ENCODE measurements at regions not wholly inside any gene's neighbourhood (a gene's known extent, or its start where the extent isn't known, plus 50 kb on each side); places are given as distances from the start of the nearest gene placed in this dataset.

DNA sequence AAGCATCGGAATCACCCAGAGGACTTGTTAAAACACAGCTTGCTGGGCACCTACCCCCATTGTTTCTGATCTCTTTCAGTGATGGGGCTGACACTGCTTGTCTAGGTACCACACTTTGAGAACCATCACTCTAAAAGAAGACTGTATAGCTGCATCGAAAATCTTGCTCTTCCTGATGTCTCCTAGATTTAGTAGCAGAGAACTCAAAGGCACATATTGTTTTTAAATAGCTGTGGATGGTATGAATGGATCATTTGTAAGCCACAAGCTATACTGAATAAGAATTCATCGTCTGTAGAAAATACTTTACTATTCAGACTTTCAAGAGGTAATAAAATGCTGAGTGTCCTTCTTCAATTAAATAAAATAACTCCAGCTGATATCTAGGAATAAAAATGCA, 405.4 kb downstream of the ANKRD50 start:
- Mint-ChIP-seq H3K9me3 (ENCODE audit: insufficient read depth) (no peaks in the 10 kb centered on the region), H3K27me3 (no peaks in the 10 kb centered on the region), H3K4me1 (no peaks in the 10 kb centered on the region), H3K4me3 (no peak overlapping the region), H3K27ac (no peak overlapping the region)
- Histone ChIP-seq H3K4me3 (ENCODE audit: control extremely low read depth in 1 of 5, extremely low read depth in 1 of 5, insufficient read depth in 1 of 5, low read depth in 2 of 5, low read length in 4 of 5) (no peak overlapping the region), H3K9me3 (ENCODE audit: control extremely low read depth in 1 of 3, control insufficient read depth in 2 of 3, insufficient read depth in 1 of 3, low read length in 2 of 3) (no peaks in the 10 kb centered on the region), H3K27me3 (replicated peaks in 1 of 4; ENCODE audit: control extremely low read depth in 1 of 4, control insufficient read depth in 3 of 4, insufficient read depth in 4 of 4, low read length in 3 of 4) (no peaks in the 10 kb centered on the region), H3K9ac (ENCODE audit: low read length) (no peak overlapping the region), H3K4me1 (ENCODE audit: control insufficient read depth in 2 of 2, insufficient read depth in 2 of 2, low read length in 2 of 2) (no peaks in the 10 kb centered on the region), H3K79me2 (ENCODE audit: control insufficient read depth, insufficient read depth, low read length) (no peaks in the 10 kb centered on the region), H3K36me3 (replicated peaks in 1 of 2; ENCODE audit: control extremely low read depth in 1 of 2, control insufficient read depth in 1 of 2, extremely low read depth in 1 of 2, insufficient read depth in 2 of 2, low read length in 1 of 2) (no peaks in the 10 kb centered on the region), H3K4me2 (replicated peaks; ENCODE audit: low read depth, low read length, poor library complexity, severe bottlenecking) (no peak overlapping the region), H4K20me1 (ENCODE audit: control insufficient read depth, insufficient read depth, low read length, poor library complexity, severe bottlenecking) (no peaks in the 10 kb centered on the region), H2AFZ (ENCODE audit: insufficient read depth, low read depth, low read length, poor library complexity, severe bottlenecking) (no peak overlapping the region), H3K27ac (ENCODE audit: low read length in 2 of 2) (no peak overlapping the region)
- TF ChIP-seq, protein P1, sequence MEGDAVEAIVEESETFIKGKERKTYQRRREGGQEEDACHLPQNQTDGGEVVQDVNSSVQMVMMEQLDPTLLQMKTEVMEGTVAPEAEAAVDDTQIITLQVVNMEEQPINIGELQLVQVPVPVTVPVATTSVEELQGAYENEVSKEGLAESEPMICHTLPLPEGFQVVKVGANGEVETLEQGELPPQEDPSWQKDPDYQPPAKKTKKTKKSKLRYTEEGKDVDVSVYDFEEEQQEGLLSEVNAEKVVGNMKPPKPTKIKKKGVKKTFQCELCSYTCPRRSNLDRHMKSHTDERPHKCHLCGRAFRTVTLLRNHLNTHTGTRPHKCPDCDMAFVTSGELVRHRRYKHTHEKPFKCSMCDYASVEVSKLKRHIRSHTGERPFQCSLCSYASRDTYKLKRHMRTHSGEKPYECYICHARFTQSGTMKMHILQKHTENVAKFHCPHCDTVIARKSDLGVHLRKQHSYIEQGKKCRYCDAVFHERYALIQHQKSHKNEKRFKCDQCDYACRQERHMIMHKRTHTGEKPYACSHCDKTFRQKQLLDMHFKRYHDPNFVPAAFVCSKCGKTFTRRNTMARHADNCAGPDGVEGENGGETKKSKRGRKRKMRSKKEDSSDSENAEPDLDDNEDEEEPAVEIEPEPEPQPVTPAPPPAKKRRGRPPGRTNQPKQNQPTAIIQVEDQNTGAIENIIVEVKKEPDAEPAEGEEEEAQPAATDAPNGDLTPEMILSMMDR (IDR thresholded peaks at IDR 0.05): no peak
- TF ChIP-seq EZH2 (IDR thresholded peaks at IDR 0.05; ENCODE audit: borderline replicate concordance, insufficient read depth, low read depth, low read length, poor library complexity, severe bottlenecking): no peak
- no peak for ATAC-seq (ENCODE audit: low read depth)
- CTCF ChIA-PET: no interaction called here
- POLR2A ChIA-PET: no interaction called here
- DNase-seq: no peak
- intact Hi-C loops (cut with micrococcal nuclease): no loop called here
- WGBS (ENCODE audit: insufficient coverage): no CpG with 5 or more reads among the region's 3 CpGs

DNA sequence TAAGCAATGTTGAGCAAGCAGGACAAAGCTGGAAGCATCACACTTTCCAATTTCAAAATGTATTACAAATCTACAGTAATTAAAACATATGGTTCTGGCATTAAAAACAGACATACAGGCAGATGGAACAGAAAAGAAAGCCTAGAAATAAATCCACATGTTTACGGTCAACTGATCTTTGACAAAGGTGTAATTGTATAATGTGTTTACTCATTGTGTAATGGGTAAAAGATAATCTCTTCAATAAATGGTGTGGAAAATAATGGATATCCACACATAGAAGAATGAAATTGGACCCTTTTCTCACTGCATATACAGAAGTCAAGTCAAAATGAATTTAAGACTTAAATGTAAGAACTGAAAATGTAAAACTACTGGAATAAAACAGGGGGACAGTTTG, 394.2 kb downstream of the ANKRD50 start:
- no peak overlapping the region for H3K9ac ChIP-seq (ENCODE audit: low read length)
- CTCF ChIA-PET: interaction anchor here (1.3 kb wide), 1 partner anchor 13 kb away, joined by 3 read pairs; no protein-coding TSS in a partner anchor

More for the DNA sequence above, 394.2 kb downstream of the ANKRD50 start:
- DNase-seq (no peak), ATAC-seq (ENCODE audit: low read depth) (no peak)
- Histone ChIP-seq H2AFZ (ENCODE audit: insufficient read depth, low read depth, low read length, poor library complexity, severe bottlenecking) (no peak overlapping the region), H3K4me3 (ENCODE audit: control extremely low read depth in 1 of 5, extremely low read depth in 1 of 5, insufficient read depth in 1 of 5, low read depth in 2 of 5, low read length in 4 of 5) (no peak overlapping the region), H3K36me3 (replicated peaks in 1 of 2; ENCODE audit: control extremely low read depth in 1 of 2, control insufficient read depth in 1 of 2, extremely low read depth in 1 of 2, insufficient read depth in 2 of 2, low read length in 1 of 2) (no peaks in the 10 kb centered on the region), H3K27ac (ENCODE audit: low read length in 2 of 2) (no peak overlapping the region), H3K9me3 (ENCODE audit: control extremely low read depth in 1 of 3, control insufficient read depth in 2 of 3, insufficient read depth in 1 of 3, low read length in 2 of 3) (no peaks in the 10 kb centered on the region), H3K4me1 (ENCODE audit: control insufficient read depth in 2 of 2, insufficient read depth in 2 of 2, low read length in 2 of 2) (no peaks in the 10 kb centered on the region), H3K79me2 (ENCODE audit: control insufficient read depth, insufficient read depth, low read length) (no peaks in the 10 kb centered on the region), H3K4me2 (replicated peaks; ENCODE audit: low read depth, low read length, poor library complexity, severe bottlenecking) (no peak overlapping the region), H4K20me1 (ENCODE audit: control insufficient read depth, insufficient read depth, low read length, poor library complexity, severe bottlenecking) (no peaks in the 10 kb centered on the region), H3K27me3 (replicated peaks in 1 of 4; ENCODE audit: control extremely low read depth in 1 of 4, control insufficient read depth in 3 of 4, insufficient read depth in 4 of 4, low read length in 3 of 4) (no peaks in the 10 kb centered on the region)
- POLR2A ChIA-PET: no interaction called here
- no CpG with 5 or more reads among the region's 1 CpG for WGBS (ENCODE audit: insufficient coverage)
- TF ChIP-seq, protein P1 (IDR thresholded peaks at IDR 0.05): no peak
- TF ChIP-seq EZH2 (IDR thresholded peaks at IDR 0.05; ENCODE audit: borderline replicate concordance, insufficient read depth, low read depth, low read length, poor library complexity, severe bottlenecking): no peak
- H3K4me1 Mint-ChIP-seq: no peaks in the 10 kb centered on the region
- H3K27me3 Mint-ChIP-seq: no peaks in the 10 kb centered on the region
- no peaks in the 10 kb centered on the region for H3K9me3 Mint-ChIP-seq (ENCODE audit: insufficient read depth)
- no peak overlapping the region for H3K27ac Mint-ChIP-seq
- no peak overlapping the region for H3K4me3 Mint-ChIP-seq
- intact Hi-C loops (cut with micrococcal nuclease): no loop called here

Measured in B cell (primary cell).